ENCODE measurements at regions not wholly inside any gene's neighbourhood (a gene's known extent, or its start where the extent isn't known, plus 50 kb on each side); places are given as distances from the start of the nearest gene placed in this dataset.

DNA sequence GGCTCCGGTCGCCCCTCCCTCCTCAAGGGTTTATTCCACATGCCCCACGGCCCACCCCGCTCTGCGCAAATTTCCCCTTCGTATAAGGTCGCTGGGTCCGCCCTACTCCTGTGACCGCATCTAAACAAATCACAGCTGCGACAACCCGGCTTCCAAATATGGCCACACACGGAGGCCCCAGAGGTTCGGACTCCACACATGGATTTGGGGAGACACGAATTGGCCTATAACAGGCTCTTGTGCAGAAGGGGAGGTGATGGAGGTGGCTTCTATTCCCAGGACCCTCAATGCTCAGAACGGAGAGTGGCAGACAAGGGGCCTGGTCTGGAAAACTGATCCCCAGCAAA is 90.1 kb downstream of the FOXL3 start:
- TF ChIP-seq, protein P1, sequence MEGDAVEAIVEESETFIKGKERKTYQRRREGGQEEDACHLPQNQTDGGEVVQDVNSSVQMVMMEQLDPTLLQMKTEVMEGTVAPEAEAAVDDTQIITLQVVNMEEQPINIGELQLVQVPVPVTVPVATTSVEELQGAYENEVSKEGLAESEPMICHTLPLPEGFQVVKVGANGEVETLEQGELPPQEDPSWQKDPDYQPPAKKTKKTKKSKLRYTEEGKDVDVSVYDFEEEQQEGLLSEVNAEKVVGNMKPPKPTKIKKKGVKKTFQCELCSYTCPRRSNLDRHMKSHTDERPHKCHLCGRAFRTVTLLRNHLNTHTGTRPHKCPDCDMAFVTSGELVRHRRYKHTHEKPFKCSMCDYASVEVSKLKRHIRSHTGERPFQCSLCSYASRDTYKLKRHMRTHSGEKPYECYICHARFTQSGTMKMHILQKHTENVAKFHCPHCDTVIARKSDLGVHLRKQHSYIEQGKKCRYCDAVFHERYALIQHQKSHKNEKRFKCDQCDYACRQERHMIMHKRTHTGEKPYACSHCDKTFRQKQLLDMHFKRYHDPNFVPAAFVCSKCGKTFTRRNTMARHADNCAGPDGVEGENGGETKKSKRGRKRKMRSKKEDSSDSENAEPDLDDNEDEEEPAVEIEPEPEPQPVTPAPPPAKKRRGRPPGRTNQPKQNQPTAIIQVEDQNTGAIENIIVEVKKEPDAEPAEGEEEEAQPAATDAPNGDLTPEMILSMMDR (IDR thresholded peaks at IDR 0.05): no peak
- no peak for TF ChIP-seq POLR2A (IDR thresholded peaks at IDR 0.05)

Data from transverse colon (tissue), 3 donors.